ENCODE measurements at regions not wholly inside any gene's neighbourhood (a gene's known extent, or its start where the extent isn't known, plus 50 kb on each side); places are given as distances from the start of the nearest gene placed in this dataset.

DNA sequence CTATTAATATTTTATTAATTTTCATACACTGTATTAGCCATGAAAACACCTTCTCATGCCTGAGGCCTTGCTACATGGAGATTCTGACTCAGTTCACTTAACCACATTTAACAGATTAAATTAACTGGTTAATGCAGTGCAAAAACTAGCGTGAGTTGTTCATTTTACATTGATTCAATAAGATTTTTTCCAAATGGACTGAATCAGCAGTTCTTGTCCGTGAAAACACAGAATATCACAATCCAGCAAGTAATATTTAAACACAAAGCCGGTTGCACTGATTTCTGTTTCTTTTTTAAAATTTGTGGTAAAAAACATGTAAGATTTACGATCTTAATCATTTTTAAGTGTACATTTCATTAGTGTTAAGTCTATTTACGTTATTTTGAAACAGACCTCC, 118.2 kb upstream of the THUMPD2 start:
- TF ChIP-seq CTCF (IDR thresholded peaks at IDR 0.05; ENCODE audit: low read depth, low read length) (no peak), POLR2A (IDR thresholded peaks at IDR 0.05; ENCODE audit: extremely low read depth, insufficient read length) (no peak), MAX (IDR thresholded peaks at IDR 0.05; ENCODE audit: low read depth, low read length) (no peak)

All from NB4 (cell line).